SK-N-MC (cell line): ENCODE measurements at regions not wholly inside any gene's neighbourhood (a gene's known extent, or its start where the extent isn't known, plus 50 kb on each side); places are given as distances from the start of the nearest gene placed in this dataset.

Experiments used
- DNase-seq: peaks from one replicate; pipeline ENCODE4 v3.0.0-alpha.2; 2011; ENCODE audit warnings: low read depth, low spot score
- H3K27ac ChIP-seq: fragments of 200-600 bp; sonication (generic); 2 replicates; pipeline ENCODE4 v1.5.1; 2016; ENCODE audit warnings: mixed run types
- H3K36me3 ChIP-seq: fragments of 200-600 bp; sonication (generic); 2 replicates; pipeline ENCODE4 v1.6.1; 2017; ENCODE audit warnings: antibody characterized with exemption, low read length, mixed read lengths; ENCODE audit not compliant: insufficient read depth
- H3K4me3 ChIP-seq: fragments of 200-600 bp; sonication (generic); 2 replicates; pipeline ENCODE4 v1.5.1; 2016
- H3K9ac ChIP-seq: fragments of 200-600 bp; sonication (generic); 2 replicates; pipeline ENCODE4 v1.8.0; 2017; ENCODE audit warnings: mixed run types, mixed read lengths; ENCODE audit not compliant: insufficient read length
- H3K9me3 ChIP-seq: fragments of 200-600 bp; sonication (generic); 2 replicates; pipeline ENCODE4 v1.6.1; 2017; ENCODE audit warnings: low read depth, mild to moderate bottlenecking, antibody characterized with exemption, low read length, moderate library complexity, mixed read lengths
- EZH2 ChIP-seq: fragments of 200-600 bp; sonication (generic); IDR thresholded peaks from one replicate; pipeline ENCODE4 v1.6.1; 2017; ENCODE audit warnings: antibody characterized with exemption
- FOXP2 ChIP-seq: optimal IDR thresholded peaks from 2 replicates; pipeline ENCODE3; 2011; ENCODE audit warnings: mild to moderate bottlenecking, moderate library complexity; ENCODE audit not compliant: insufficient read depth; ENCODE audit errors: extremely low read length, control extremely low read depth
- POLR2AphosphoS5 ChIP-seq: IDR thresholded peaks from 2 replicates; pipeline ENCODE4 v1.6.1; 2012; ENCODE audit warnings: mild to moderate bottlenecking, low read depth, low read length, borderline replicate concordance

GRCh38 chr5:3542769-3543168 is 52.9 kb upstream of the IRX1 start:
- Histone ChIP-seq H3K4me3 (no peak overlapping the region), H3K9me3 (no peaks in the 10 kb centered on the region), H3K27ac (no peak overlapping the region), H3K9ac (no peak overlapping the region), H3K36me3 (no peaks in the 10 kb centered on the region)
- TF ChIP-seq EZH2 (no peak), FOXP2 (no peak), POLR2AphosphoS5 (no peak)
- no peak for DNase-seq

- no peaks in the 10 kb centered on the region for H3K36me3 ChIP-seq
- DNase-seq = no peak
- no peak for TF ChIP-seq POLR2AphosphoS5
- TF ChIP-seq EZH2 = no peak
- no peak for TF ChIP-seq FOXP2
- no peak overlapping the region for H3K27ac ChIP-seq
- no peak overlapping the region for H3K4me3 ChIP-seq
- H3K9me3 ChIP-seq = no peaks in the 10 kb centered on the region
- no peak overlapping the region for H3K9ac ChIP-seq
These were observed 53.5 kb upstream of the IRX1 start for GRCh38 chr5:3542158-3542557.

DNA sequence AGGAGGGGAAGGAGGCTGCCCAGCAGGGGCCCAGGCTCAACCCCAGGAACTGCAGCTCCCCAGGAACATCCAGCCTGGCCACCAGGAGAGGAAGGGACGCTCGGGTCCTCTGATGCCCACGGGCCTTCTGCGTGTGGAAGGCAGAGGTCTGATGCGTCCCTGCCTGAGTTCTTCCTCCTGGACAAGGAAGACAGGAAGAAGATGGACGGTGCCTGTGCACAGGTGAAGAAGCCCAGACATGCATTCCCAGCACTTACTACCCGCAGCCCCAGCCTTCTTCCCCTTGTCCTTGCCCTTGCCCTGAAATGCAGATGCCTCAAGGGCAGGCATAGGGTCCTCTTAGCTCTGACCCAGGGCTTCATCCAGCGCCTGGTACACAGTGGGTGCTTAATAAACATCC is 56.7 kb upstream of the IRX1 start:
- TF ChIP-seq EZH2 = no peak
- TF ChIP-seq POLR2AphosphoS5 = no peak
- TF ChIP-seq FOXP2 = no peak
- Histone ChIP-seq H3K27ac (no peak overlapping the region), H3K9ac (no peak overlapping the region), H3K36me3 (no peaks in the 10 kb centered on the region), H3K9me3 (no peaks in the 10 kb centered on the region), H3K4me3 (no peak overlapping the region)
- no peak for DNase-seq

DNA sequence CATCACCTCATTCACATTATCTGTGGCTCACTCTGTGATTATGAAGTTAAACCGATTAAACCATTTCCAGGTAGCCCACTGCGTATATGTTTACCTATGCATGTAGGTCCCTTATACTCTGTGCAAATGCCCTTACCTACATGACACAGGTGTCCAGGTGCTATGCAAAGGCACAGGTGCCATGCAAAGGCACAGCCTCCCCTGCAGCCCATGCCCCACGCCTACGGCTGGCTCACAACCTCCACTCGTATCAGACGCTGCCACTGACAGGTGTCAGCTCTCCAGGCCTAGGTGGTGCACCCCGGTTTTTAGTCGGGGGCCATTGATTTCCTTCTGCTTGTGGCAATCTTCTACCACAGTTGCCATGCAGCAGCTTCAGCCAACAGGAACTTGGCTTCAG is 57.7 kb upstream of the IRX1 start:
- DNase-seq = no peak
- Histone ChIP-seq H3K9ac (no peak overlapping the region), H3K4me3 (no peak overlapping the region), H3K9me3 (no peaks in the 10 kb centered on the region), H3K27ac (no peak overlapping the region), H3K36me3 (no peaks in the 10 kb centered on the region)
- TF ChIP-seq FOXP2 = no peak
- no peak for TF ChIP-seq EZH2
- TF ChIP-seq POLR2AphosphoS5 = no peak

DNA sequence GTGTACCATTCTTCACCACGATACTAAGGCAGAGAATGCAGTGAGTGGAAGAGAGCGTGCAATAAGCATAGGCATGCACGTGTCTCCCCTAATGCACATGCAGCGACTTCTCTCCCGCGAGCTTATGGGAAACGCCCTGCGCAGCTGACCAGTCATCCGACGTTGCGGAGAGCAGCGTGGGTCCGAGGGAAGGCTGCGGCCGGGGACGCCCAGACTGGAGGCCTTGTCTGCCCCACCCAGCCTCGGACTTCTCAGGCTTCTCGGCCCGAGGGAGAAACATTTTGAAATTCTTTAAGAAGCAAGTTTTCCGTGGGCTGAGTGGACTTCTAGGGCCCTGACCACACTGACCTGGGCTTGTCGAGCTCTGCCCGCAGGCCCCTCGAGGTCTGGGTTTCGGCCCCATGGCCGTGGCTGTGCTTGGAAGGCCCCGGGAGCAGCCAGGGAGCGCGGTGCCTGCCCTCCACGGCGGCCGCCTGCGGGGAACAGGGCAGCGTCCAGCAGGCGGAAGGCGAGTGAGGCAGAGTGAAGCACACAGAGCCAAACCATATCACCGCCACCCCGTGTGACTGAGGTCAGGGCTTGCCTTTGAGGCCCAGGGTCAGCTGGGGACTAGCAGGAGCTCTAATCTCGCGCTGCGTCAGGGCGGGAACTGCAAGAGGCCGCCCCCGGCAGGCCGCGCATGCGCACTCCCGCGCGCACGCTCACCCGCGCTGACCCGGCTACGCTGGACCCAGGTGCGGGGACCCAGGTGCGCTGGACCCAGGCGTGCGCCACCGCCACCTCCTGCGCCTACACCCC is 60.0 kb upstream of the IRX1 start:
- no peak for TF ChIP-seq POLR2AphosphoS5
- no peak for TF ChIP-seq EZH2
- no peak for TF ChIP-seq FOXP2
- H3K27ac ChIP-seq = no peak overlapping the region
- DNase-seq = no peak
- no peak overlapping the region for H3K4me3 ChIP-seq
- no peaks in the 10 kb centered on the region for H3K36me3 ChIP-seq
- no peak overlapping the region for H3K9ac ChIP-seq
- no peaks in the 10 kb centered on the region for H3K9me3 ChIP-seq

DNA sequence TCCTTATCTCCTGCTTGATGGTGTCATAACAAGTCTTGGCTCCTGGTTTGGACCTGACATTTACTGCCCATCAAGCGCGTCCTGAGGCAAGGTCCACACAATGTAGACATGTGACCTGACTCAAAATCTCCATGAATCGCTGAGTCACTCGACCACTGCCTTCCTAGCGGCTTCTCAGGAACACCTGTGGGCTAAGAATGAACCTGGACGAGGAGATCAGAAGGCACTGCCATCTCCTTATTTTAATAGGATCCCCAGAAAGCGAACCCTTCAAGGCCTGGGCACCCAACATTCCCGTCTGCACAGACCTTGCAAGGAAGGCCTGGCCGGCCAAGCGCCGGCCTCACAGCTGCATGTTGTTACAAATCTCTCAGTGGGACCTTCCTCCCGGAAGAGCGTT is 60.6 kb upstream of the IRX1 start:
- TF ChIP-seq FOXP2 (no peak), EZH2 (no peak), POLR2AphosphoS5 (no peak)
- Histone ChIP-seq H3K27ac (no peak overlapping the region), H3K36me3 (no peaks in the 10 kb centered on the region), H3K9ac (no peak overlapping the region), H3K4me3 (no peak overlapping the region), H3K9me3 (no peaks in the 10 kb centered on the region)
- DNase-seq = no peak

DNA sequence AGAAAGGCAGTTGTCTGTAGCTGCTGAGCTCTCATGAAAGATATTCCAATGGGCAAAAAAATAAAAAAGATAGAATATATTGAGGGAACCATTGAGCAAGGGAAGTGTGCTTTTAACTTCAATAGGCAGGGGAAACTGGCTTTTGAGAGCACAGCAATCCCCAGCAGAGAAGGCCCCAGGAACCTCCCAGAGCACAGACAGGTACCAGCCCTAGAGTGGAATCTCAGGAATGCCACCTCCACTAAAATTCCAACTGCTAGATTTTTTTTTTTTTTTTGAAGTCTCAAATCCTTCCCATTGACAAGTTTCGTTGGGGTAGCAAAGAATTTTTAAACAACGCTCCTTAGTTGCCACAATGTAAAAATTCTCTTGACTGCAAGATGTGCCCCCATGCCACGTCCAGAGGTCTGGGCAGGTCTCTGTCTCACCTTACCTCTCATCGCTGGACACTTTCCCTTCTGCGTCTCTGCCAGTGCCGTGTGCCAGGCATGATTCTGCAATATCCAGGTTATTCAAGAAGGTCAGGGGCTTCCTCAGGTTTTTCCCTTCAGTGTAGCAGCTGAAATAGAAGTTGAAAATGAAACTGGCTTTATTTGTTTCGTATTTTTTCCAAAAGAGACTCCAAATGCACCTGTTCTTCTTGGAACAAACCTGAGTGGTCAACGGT is 64.2 kb upstream of the IRX1 start:
- no peak for DNase-seq
- Histone ChIP-seq H3K9ac (no peak overlapping the region), H3K36me3 (no peaks in the 10 kb centered on the region), H3K27ac (no peak overlapping the region), H3K4me3 (no peak overlapping the region), H3K9me3 (no peaks in the 10 kb centered on the region)
- TF ChIP-seq POLR2AphosphoS5 (no peak), EZH2 (no peak), FOXP2 (no peak)

DNA sequence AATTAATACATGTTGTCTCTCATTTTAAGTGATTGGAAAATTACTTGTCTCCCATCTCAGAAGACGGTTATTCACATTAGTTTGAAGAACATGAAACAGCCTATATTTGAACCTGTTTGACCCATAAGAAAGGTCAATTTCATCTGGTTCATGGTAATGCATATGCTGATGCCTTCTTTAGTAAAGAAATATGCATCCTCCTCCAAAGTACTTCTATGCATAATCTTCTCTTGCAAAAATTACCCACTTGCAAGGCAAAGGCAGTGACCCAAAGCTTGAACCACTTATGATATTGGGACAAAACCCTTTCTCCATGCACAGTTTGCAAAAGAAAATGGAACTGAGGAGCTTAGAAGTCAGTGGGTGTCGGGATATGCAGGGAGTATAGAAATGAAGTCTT is 65.4 kb upstream of the IRX1 start:
- TF ChIP-seq POLR2AphosphoS5 (no peak), EZH2 (no peak), FOXP2 (no peak)
- Histone ChIP-seq H3K36me3 (no peaks in the 10 kb centered on the region), H3K27ac (no peak overlapping the region), H3K4me3 (no peak overlapping the region), H3K9me3 (no peaks in the 10 kb centered on the region), H3K9ac (no peak overlapping the region)
- DNase-seq = no peak

- TF ChIP-seq EZH2 (no peak), FOXP2 (no peak), POLR2AphosphoS5 (no peak)
- Histone ChIP-seq H3K27ac (no peak overlapping the region), H3K9me3 (no peaks in the 10 kb centered on the region), H3K9ac (no peak overlapping the region), H3K4me3 (no peak overlapping the region), H3K36me3 (no peaks in the 10 kb centered on the region)
- DNase-seq = no peak
These were observed 69.0 kb upstream of the IRX1 start for GRCh38 chr5:3526551-3527185.
